Left lobe of liver (tissue), 2 donors: ENCODE measurements at regions not wholly inside any gene's neighbourhood (a gene's known extent, or its start where the extent isn't known, plus 50 kb on each side); places are given as distances from the start of the nearest gene placed in this dataset.

Source experiments
- ATAC-seq: fragments of 200-7000 bp; cut with Tn5 transposase; one replicate; pipeline ENCODE4 v1.9.1; 2020; ENCODE audit warnings: mild to moderate bottlenecking, moderate library complexity
- DNase-seq: peaks from one replicate; pipeline ENCODE4 v3.0.0-alpha.2; 2020; ENCODE audit warnings: low spot score
- donor health status: DM: no; HTN: no; CAD: no; lungs with moderate emphysema.
- donor health status: DM: no; HTN: yes; CAD: no.

GRCh38 chr16:80309178-80309577, 231.6 kb upstream of the DYNLRB2 start:
- DNase-seq, result no peak
- no peak for ATAC-seq

GRCh38 chr16:80305410-80305809, 235.4 kb upstream of the DYNLRB2 start:
- DNase-seq (no peak), ATAC-seq (no peak)

- DNase-seq, result no peak
- no peak for ATAC-seq
Observed at GRCh38 chr16:80303691-80304090, 237.1 kb upstream of the DYNLRB2 start.

- ATAC-seq, result no peak
- DNase-seq, result no peak
Observed at GRCh38 chr16:80300876-80301275, 239.9 kb upstream of the DYNLRB2 start.

- no peak for ATAC-seq
- DNase-seq, result no peak
Observed at GRCh38 chr16:80300456-80300855, 240.3 kb upstream of the DYNLRB2 start.

GRCh38 chr16:80299416-80299815, 241.4 kb upstream of the DYNLRB2 start:
- no peak for ATAC-seq
- DNase-seq, result no peak

GRCh38 chr16:80298676-80299075, 242.1 kb upstream of the DYNLRB2 start:
- DNase-seq, result no peak
- ATAC-seq, result no peak

GRCh38 chr16:80296034-80296433, 244.8 kb upstream of the DYNLRB2 start:
- DNase-seq, result no peak
- no peak for ATAC-seq

GRCh38 chr16:80294172-80294571, 246.6 kb upstream of the DYNLRB2 start:
- DNase-seq, result no peak
- ATAC-seq, result no peak

GRCh38 chr16:80288616-80289015, 252.2 kb upstream of the DYNLRB2 start:
- DNase-seq, result no peak
- ATAC-seq, result no peak

GRCh38 chr16:80287674-80288073, 253.1 kb upstream of the DYNLRB2 start:
- no peak for ATAC-seq
- no peak for DNase-seq

- no peak for ATAC-seq
Observed at GRCh38 chr16:80285104-80285503, 255.7 kb upstream of the DYNLRB2 start.

GRCh38 chr16:80283466-80284392, 257.1 kb upstream of the DYNLRB2 start:
- no peak for ATAC-seq
- no peak for DNase-seq

More at GRCh38 chr16:80285104-80285503, 255.7 kb upstream of the DYNLRB2 start:
- no peak for DNase-seq

- DNase-seq, result no peak
- ATAC-seq, result no peak
Observed at GRCh38 chr16:80280557-80280956, 260.2 kb upstream of the DYNLRB2 start.

GRCh38 chr16:80279656-80280055, 261.1 kb upstream of the DYNLRB2 start:
- ATAC-seq, result no peak
- no peak for DNase-seq

GRCh38 chr16:80277182-80277581, 263.6 kb upstream of the DYNLRB2 start:
- DNase-seq (no peak), ATAC-seq (no peak)

- DNase-seq, result no peak
- ATAC-seq, result no peak
Observed at GRCh38 chr16:80274576-80275191, 266.1 kb upstream of the DYNLRB2 start.

GRCh38 chr16:80273635-80274538, 266.9 kb upstream of the DYNLRB2 start:
- no peak for ATAC-seq
- DNase-seq, result no peak

- ATAC-seq (no peak), DNase-seq (no peak)
Observed at GRCh38 chr16:80265624-80266306, 275.0 kb upstream of the DYNLRB2 start.

GRCh38 chr16:80263848-80264694, 276.7 kb upstream of the DYNLRB2 start:
- DNase-seq, result no peak
- ATAC-seq, result no peak
